HG02763 (cell line): ENCODE measurements at regions not wholly inside any gene's neighbourhood (a gene's known extent, or its start where the extent isn't known, plus 50 kb on each side); places are given as distances from the start of the nearest gene placed in this dataset.

Experiments
- ATAC-seq: cut with Tn5 transposase; IDR thresholded peaks from one replicate; pipeline ENCODE4 v1.9.1; 2021; ENCODE audit warnings: mild to moderate bottlenecking, moderate library complexity; ENCODE audit not compliant: unreplicated experiment

- no peak for ATAC-seq
Measured at GRCh38 chr1:186620566-186621350, 59.5 kb downstream of the PTGS2 start.

GRCh38 chr1:186618401-186619170, 61.6 kb downstream of the PTGS2 start:
- ATAC-seq: peak; percentile 100

- ATAC-seq: peak; percentile 4
Measured at GRCh38 chr1:186617926-186618325, 62.3 kb downstream of the PTGS2 start.

- ATAC-seq: no peak
Measured at GRCh38 chr1:186616511-186616910, 63.7 kb downstream of the PTGS2 start.

- ATAC-seq: no peak
Measured at GRCh38 chr1:186615332-186615731, 64.9 kb downstream of the PTGS2 start.

- no peak for ATAC-seq
Measured at GRCh38 chr1:186611156-186611555, 69.1 kb downstream of the PTGS2 start.

- no peak for ATAC-seq
Measured at GRCh38 chr1:186609183-186609582, 71.0 kb downstream of the PTGS2 start.

- no peak for ATAC-seq
Measured at GRCh38 chr1:186605762-186606350, 74.4 kb downstream of the PTGS2 start.

GRCh38 chr1:186595969-186596368, 84.3 kb downstream of the PTGS2 start:
- ATAC-seq: no peak

GRCh38 chr1:186578325-186579016, 101.8 kb downstream of the PTGS2 start:
- no peak for ATAC-seq

GRCh38 chr1:186577633-186578032, 102.6 kb downstream of the PTGS2 start:
- no peak for ATAC-seq

- no peak for ATAC-seq
Measured at GRCh38 chr1:186577216-186577615, 103.0 kb downstream of the PTGS2 start.

- no peak for ATAC-seq
Measured at GRCh38 chr1:186575348-186575747, 104.9 kb downstream of the PTGS2 start.

- no peak for ATAC-seq
Measured at GRCh38 chr1:186574926-186575325, 105.3 kb downstream of the PTGS2 start.

GRCh38 chr1:186572509-186572908, 107.7 kb downstream of the PTGS2 start:
- ATAC-seq: no peak

GRCh38 chr1:186571771-186572170, 108.5 kb downstream of the PTGS2 start:
- ATAC-seq: no peak

- no peak for ATAC-seq
Measured at GRCh38 chr1:186569856-186570255, 108.9 kb upstream of the PDC start.

- ATAC-seq: no peak
Measured at GRCh38 chr1:186568221-186568620, 107.3 kb upstream of the PDC start.

- ATAC-seq: no peak
Measured at GRCh38 chr1:186566140-186566855, 105.4 kb upstream of the PDC start.

GRCh38 chr1:186564582-186564981, 103.7 kb upstream of the PDC start:
- no peak for ATAC-seq
